ENCODE measurements at regions not wholly inside any gene's neighbourhood (a gene's known extent, or its start where the extent isn't known, plus 50 kb on each side); places are given as distances from the start of the nearest gene placed in this dataset.
"Not testable (repeated sequence)": the region's sequence is repeated elsewhere in the genome, so short reads cannot be mapped to it uniquely, and the experiment has no call there.

- no peak for DNase-seq
Observed at GRCh38 chrX:4668802-4669536, 955.5 kb upstream of the PRKX start.

- DNase-seq: no peak
Observed at GRCh38 chrX:4663085-4663484, 949.6 kb upstream of the PRKX start.

GRCh38 chrX:4661771-4662170 is 948.3 kb upstream of the PRKX start:
- no peak for DNase-seq

GRCh38 chrX:4656419-4656818 is 943.0 kb upstream of the PRKX start:
- no peak for DNase-seq

GRCh38 chrX:4655743-4656142 is 942.3 kb upstream of the PRKX start:
- DNase-seq: no peak

GRCh38 chrX:4642114-4642513 is 928.7 kb upstream of the PRKX start:
- DNase-seq: no peak

GRCh38 chrX:4638036-4638435 is 924.6 kb upstream of the PRKX start:
- no peak for DNase-seq

- DNase-seq: no peak
Observed at GRCh38 chrX:4627414-4627813, 914.0 kb upstream of the PRKX start.

- no peak for DNase-seq
Observed at GRCh38 chrX:4622486-4623167, 909.2 kb upstream of the PRKX start.

- DNase-seq: not testable (repeated sequence)
Observed at GRCh38 chrX:4613651-4614050, 900.2 kb upstream of the PRKX start.

GRCh38 chrX:4588893-4589292 is 875.4 kb upstream of the PRKX start:
- no peak for DNase-seq

- no peak for DNase-seq
Observed at GRCh38 chrX:4588466-4588865, 875.0 kb upstream of the PRKX start.

GRCh38 chrX:4588056-4588455 is 874.6 kb upstream of the PRKX start:
- no peak for DNase-seq

- no peak for DNase-seq
Observed at GRCh38 chrX:4579999-4580398, 866.5 kb upstream of the PRKX start.

GRCh38 chrX:4579480-4579879 is 866.0 kb upstream of the PRKX start:
- no peak for DNase-seq

- DNase-seq: no peak
Observed at GRCh38 chrX:4572691-4573090, 859.2 kb upstream of the PRKX start.

- no peak for DNase-seq
Observed at GRCh38 chrX:4570151-4570550, 856.7 kb upstream of the PRKX start.

GRCh38 chrX:4560192-4560591 is 846.7 kb upstream of the PRKX start:
- DNase-seq: no peak

- DNase-seq: no peak
Observed at GRCh38 chrX:4550018-4550417, 836.6 kb upstream of the PRKX start.

GRCh38 chrX:4547213-4547836 is 833.9 kb upstream of the PRKX start:
- DNase-seq: peak; percentile 47

GRCh38 chrX:4546178-4546577 is 832.7 kb upstream of the PRKX start:
- DNase-seq: not testable (repeated sequence)

GRCh38 chrX:4528247-4528646 is 814.8 kb upstream of the PRKX start:
- DNase-seq: no peak

GRCh38 chrX:4485912-4486311 is 772.5 kb upstream of the PRKX start:
- no peak for DNase-seq

- no peak for DNase-seq
Observed at GRCh38 chrX:4484266-4484665, 770.8 kb upstream of the PRKX start.

Data from activated CD4-positive, alpha-beta T cell treated with anti-CD3 and anti-CD28 coated beads, Interleukin-10, Interleukin-2, amounts not matched to agents 100 ng/mL and 50 ng/mL, durations not matched to agents 16 hours and 8 hours (primary cell).